SIG-M5 treated with dmso at 0.1 percent for 504 hours (cell line): ENCODE measurements at regions not wholly inside any gene's neighbourhood (a gene's known extent, or its start where the extent isn't known, plus 50 kb on each side); places are given as distances from the start of the nearest gene placed in this dataset.
"Not testable (repeated sequence)": the region's sequence is repeated elsewhere in the genome, so short reads cannot be mapped to it uniquely, and the experiment has no call there.

Source experiments
- DNase-seq: peaks from one replicate; lab custom pipeline; 2025; ENCODE audit not compliant: unreplicated experiment; lab: John Stamatoyannopoulos, UW

- DNase-seq = no peak
These were observed 728.3 kb downstream of the METTL15 start for GRCh38 chr11:28836285-28837081.

- DNase-seq = no peak
These were observed 727.6 kb downstream of the METTL15 start for GRCh38 chr11:28835790-28836189.

- DNase-seq = no peak
These were observed 727.1 kb downstream of the METTL15 start for GRCh38 chr11:28835317-28835716.

- DNase-seq = no peak
These were observed 726.7 kb downstream of the METTL15 start for GRCh38 chr11:28834877-28835276.

GRCh38 chr11:28833670-28834069 lies 725.5 kb downstream of the METTL15 start:
- DNase-seq = no peak

- DNase-seq = no peak
These were observed 725.0 kb downstream of the METTL15 start for GRCh38 chr11:28833169-28833568.

GRCh38 chr11:28826807-28827206 lies 718.6 kb downstream of the METTL15 start:
- DNase-seq = no peak

- DNase-seq = no peak
These were observed 714.4 kb downstream of the METTL15 start for GRCh38 chr11:28822576-28822975.

- no peak for DNase-seq
These were observed 712.3 kb downstream of the METTL15 start for GRCh38 chr11:28820296-28820989.

- no peak for DNase-seq
These were observed 711.6 kb downstream of the METTL15 start for GRCh38 chr11:28819741-28820140.

GRCh38 chr11:28815110-28815509 lies 706.9 kb downstream of the METTL15 start:
- no peak for DNase-seq

GRCh38 chr11:28808771-28809170 lies 700.6 kb downstream of the METTL15 start:
- no peak for DNase-seq

- DNase-seq = no peak
These were observed 691.1 kb downstream of the METTL15 start for GRCh38 chr11:28799316-28799715.

GRCh38 chr11:28798286-28798685 lies 690.1 kb downstream of the METTL15 start:
- DNase-seq = no peak

- DNase-seq = no peak
These were observed 689.3 kb downstream of the METTL15 start for GRCh38 chr11:28797536-28797935.

GRCh38 chr11:28794405-28794804 lies 686.2 kb downstream of the METTL15 start:
- no peak for DNase-seq

GRCh38 chr11:28793282-28793738 lies 685.1 kb downstream of the METTL15 start:
- DNase-seq = no peak

GRCh38 chr11:28792856-28793255 lies 684.7 kb downstream of the METTL15 start:
- DNase-seq = no peak

- DNase-seq = not testable (repeated sequence)
These were observed 679.7 kb downstream of the METTL15 start for GRCh38 chr11:28787897-28788296.

- DNase-seq = no peak
These were observed 668.9 kb downstream of the METTL15 start for GRCh38 chr11:28777126-28777525.

GRCh38 chr11:28773606-28774005 lies 665.4 kb downstream of the METTL15 start:
- no peak for DNase-seq

- DNase-seq = no peak
These were observed 662.6 kb downstream of the METTL15 start for GRCh38 chr11:28770806-28771205.
